H1 (cell line): ENCODE measurements at regions not wholly inside any gene's neighbourhood (a gene's known extent, or its start where the extent isn't known, plus 50 kb on each side); places are given as distances from the start of the nearest gene placed in this dataset.

ENCODE experiments used
- JUN ChIP-seq: IDR thresholded peaks from 2 replicates; pipeline ENCODE4 v1.6.1; 2011; ENCODE audit warnings: low read depth, mild to moderate bottlenecking, improper control_type of control experiment, low read length
- TBP ChIP-seq: IDR thresholded peaks from 2 replicates; pipeline ENCODE4 v1.6.1; 2011; ENCODE audit warnings: low read depth, low read length, improper control_type of control experiment
- TCF12 ChIP-seq: IDR thresholded peaks from 2 replicates; pipeline ENCODE4 v1.6.1; 2011; ENCODE audit warnings: low read depth, mild to moderate bottlenecking, low read length

GRCh38 chr5:41638685-41639084, 128.3 kb upstream of the PLCXD3 start (continued):
- TF ChIP-seq JUN, result no peak
- no peak for TF ChIP-seq TBP
- no peak for TF ChIP-seq TCF12
- TF ChIP-seq, all 59 proteins: peak for 0
